Dedifferentiated amniotic fluid mesenchymal stem cell (primary cell): ENCODE measurements at regions not wholly inside any gene's neighbourhood (a gene's known extent, or its start where the extent isn't known, plus 50 kb on each side); places are given as distances from the start of the nearest gene placed in this dataset.

Source experiments
- DNase-seq: peaks from one replicate; pipeline ENCODE4 v3.0.0-alpha.2; 2016; ENCODE audit errors: extremely low spot score

GRCh38 chr4:134365852-134366251 lies 164.3 kb upstream of the PABPC4L start:
- peak; percentile 20 for DNase-seq

GRCh38 chr4:134364928-134365327 lies 163.3 kb upstream of the PABPC4L start:
- no peak for DNase-seq

GRCh38 chr4:134345244-134345643 lies 143.7 kb upstream of the PABPC4L start:
- no peak for DNase-seq

- no peak for DNase-seq
Measured at GRCh38 chr4:134343656-134344055, 142.1 kb upstream of the PABPC4L start.

GRCh38 chr4:134343081-134343480 lies 141.5 kb upstream of the PABPC4L start:
- no peak for DNase-seq

GRCh38 chr4:134337574-134337973 lies 136.0 kb upstream of the PABPC4L start:
- DNase-seq, result peak; percentile 28

GRCh38 chr4:134328741-134329140 lies 127.2 kb upstream of the PABPC4L start:
- DNase-seq, result no peak

GRCh38 chr4:134327274-134328122 lies 125.9 kb upstream of the PABPC4L start:
- DNase-seq, result no peak

- DNase-seq, result no peak
Measured at GRCh38 chr4:134326866-134327265, 125.3 kb upstream of the PABPC4L start.

- DNase-seq, result no peak
Measured at GRCh38 chr4:134324179-134324578, 122.6 kb upstream of the PABPC4L start.

GRCh38 chr4:134320048-134320447 lies 118.5 kb upstream of the PABPC4L start:
- no peak for DNase-seq

- DNase-seq, result no peak
Measured at GRCh38 chr4:134313591-134313990, 112.0 kb upstream of the PABPC4L start.

GRCh38 chr4:134309715-134310114 lies 108.1 kb upstream of the PABPC4L start:
- DNase-seq, result no peak

- DNase-seq, result no peak
Measured at GRCh38 chr4:134308910-134309309, 107.3 kb upstream of the PABPC4L start.

GRCh38 chr4:134298313-134298712 lies 96.7 kb upstream of the PABPC4L start:
- DNase-seq, result no peak

- DNase-seq, result no peak
Measured at GRCh38 chr4:134297765-134298164, 96.2 kb upstream of the PABPC4L start.

GRCh38 chr4:134282680-134283079 lies 81.1 kb upstream of the PABPC4L start:
- no peak for DNase-seq

- no peak for DNase-seq
Measured at GRCh38 chr4:134278675-134279074, 77.1 kb upstream of the PABPC4L start.

GRCh38 chr4:134276476-134276875 lies 74.9 kb upstream of the PABPC4L start:
- DNase-seq, result no peak

- no peak for DNase-seq
Measured at GRCh38 chr4:134260126-134260525, 58.5 kb upstream of the PABPC4L start.
